ENCODE measurements at regions not wholly inside any gene's neighbourhood (a gene's known extent, or its start where the extent isn't known, plus 50 kb on each side); places are given as distances from the start of the nearest gene placed in this dataset.
"Not testable (repeated sequence)": the region's sequence is repeated elsewhere in the genome, so short reads cannot be mapped to it uniquely, and the experiment has no call there.

GRCh38 chrX:34813618-34814017, 129.0 kb upstream of the FAM47B start:
- TF ChIP-seq POLR2AphosphoS5 (IDR thresholded peaks at IDR 0.05; ENCODE audit: low read depth) (no peak), GABPA (IDR thresholded peaks at IDR 0.05; ENCODE audit: low read depth) (no peak), SPI1 (IDR thresholded peaks at IDR 0.05; ENCODE audit: borderline replicate concordance, low read depth) (no peak)
- TF ChIP-seq, protein P1, sequence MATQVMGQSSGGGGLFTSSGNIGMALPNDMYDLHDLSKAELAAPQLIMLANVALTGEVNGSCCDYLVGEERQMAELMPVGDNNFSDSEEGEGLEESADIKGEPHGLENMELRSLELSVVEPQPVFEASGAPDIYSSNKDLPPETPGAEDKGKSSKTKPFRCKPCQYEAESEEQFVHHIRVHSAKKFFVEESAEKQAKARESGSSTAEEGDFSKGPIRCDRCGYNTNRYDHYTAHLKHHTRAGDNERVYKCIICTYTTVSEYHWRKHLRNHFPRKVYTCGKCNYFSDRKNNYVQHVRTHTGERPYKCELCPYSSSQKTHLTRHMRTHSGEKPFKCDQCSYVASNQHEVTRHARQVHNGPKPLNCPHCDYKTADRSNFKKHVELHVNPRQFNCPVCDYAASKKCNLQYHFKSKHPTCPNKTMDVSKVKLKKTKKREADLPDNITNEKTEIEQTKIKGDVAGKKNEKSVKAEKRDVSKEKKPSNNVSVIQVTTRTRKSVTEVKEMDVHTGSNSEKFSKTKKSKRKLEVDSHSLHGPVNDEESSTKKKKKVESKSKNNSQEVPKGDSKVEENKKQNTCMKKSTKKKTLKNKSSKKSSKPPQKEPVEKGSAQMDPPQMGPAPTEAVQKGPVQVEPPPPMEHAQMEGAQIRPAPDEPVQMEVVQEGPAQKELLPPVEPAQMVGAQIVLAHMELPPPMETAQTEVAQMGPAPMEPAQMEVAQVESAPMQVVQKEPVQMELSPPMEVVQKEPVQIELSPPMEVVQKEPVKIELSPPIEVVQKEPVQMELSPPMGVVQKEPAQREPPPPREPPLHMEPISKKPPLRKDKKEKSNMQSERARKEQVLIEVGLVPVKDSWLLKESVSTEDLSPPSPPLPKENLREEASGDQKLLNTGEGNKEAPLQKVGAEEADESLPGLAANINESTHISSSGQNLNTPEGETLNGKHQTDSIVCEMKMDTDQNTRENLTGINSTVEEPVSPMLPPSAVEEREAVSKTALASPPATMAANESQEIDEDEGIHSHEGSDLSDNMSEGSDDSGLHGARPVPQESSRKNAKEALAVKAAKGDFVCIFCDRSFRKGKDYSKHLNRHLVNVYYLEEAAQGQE (IDR thresholded peaks at IDR 0.05; ENCODE audit: insufficient replicate concordance, low read depth), result no peak
- TF ChIP-seq, protein P2, sequence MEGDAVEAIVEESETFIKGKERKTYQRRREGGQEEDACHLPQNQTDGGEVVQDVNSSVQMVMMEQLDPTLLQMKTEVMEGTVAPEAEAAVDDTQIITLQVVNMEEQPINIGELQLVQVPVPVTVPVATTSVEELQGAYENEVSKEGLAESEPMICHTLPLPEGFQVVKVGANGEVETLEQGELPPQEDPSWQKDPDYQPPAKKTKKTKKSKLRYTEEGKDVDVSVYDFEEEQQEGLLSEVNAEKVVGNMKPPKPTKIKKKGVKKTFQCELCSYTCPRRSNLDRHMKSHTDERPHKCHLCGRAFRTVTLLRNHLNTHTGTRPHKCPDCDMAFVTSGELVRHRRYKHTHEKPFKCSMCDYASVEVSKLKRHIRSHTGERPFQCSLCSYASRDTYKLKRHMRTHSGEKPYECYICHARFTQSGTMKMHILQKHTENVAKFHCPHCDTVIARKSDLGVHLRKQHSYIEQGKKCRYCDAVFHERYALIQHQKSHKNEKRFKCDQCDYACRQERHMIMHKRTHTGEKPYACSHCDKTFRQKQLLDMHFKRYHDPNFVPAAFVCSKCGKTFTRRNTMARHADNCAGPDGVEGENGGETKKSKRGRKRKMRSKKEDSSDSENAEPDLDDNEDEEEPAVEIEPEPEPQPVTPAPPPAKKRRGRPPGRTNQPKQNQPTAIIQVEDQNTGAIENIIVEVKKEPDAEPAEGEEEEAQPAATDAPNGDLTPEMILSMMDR (IDR thresholded peaks at IDR 0.05; ENCODE audit: insufficient read depth, low read length), result no peak
- H3K4me3 ChIP-seq (replicated peaks; ENCODE audit: insufficient read depth, low read length), result no peak overlapping the region
- no peaks in the 10 kb centered on the region for H3K27me3 ChIP-seq (ENCODE audit: insufficient read depth, poor library complexity, severe bottlenecking)
- no peak for DNase-seq (ENCODE audit: low read depth in 1 of 2, low spot score in 1 of 2)
- H3K27ac ChIP-seq (replicated peaks), result no peak overlapping the region

- TF ChIP-seq POLR2AphosphoS5 (IDR thresholded peaks at IDR 0.05; ENCODE audit: low read depth), result no peak
- TF ChIP-seq, protein P1 (IDR thresholded peaks at IDR 0.05; ENCODE audit: insufficient replicate concordance, low read depth), result no peak
- TF ChIP-seq GABPA (IDR thresholded peaks at IDR 0.05; ENCODE audit: low read depth), result no peak
- TF ChIP-seq SPI1 (IDR thresholded peaks at IDR 0.05; ENCODE audit: borderline replicate concordance, low read depth), result no peak
- Histone ChIP-seq H3K27ac (replicated peaks) (no peak overlapping the region), H3K4me3 (replicated peaks; ENCODE audit: insufficient read depth, low read length) (no peak overlapping the region), H3K27me3 (ENCODE audit: insufficient read depth, poor library complexity, severe bottlenecking) (no peaks in the 10 kb centered on the region)
- DNase-seq (ENCODE audit: low read depth in 1 of 2, low spot score in 1 of 2), result no peak
Measured at GRCh38 chrX:34826964-34827363, 115.6 kb upstream of the FAM47B start.

DNA sequence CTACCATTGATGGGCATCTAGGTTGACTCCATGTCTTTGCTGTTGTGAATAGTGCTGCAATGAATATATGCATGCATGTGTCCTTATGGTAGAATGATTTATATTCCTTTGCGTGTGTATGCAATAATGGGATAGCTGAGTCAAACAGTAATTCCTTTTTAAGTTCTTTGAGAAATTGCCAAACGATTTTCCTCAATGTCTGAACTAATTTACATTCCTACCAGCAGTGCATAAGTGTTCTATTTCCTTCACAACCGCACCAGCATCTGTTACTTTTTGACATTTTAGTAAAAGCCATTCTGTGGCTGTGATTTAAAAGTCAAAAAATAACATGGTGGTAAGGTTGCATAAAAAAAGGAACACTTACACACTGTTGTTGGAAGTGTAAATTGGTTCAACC, 103.1 kb upstream of the FAM47B start:
- no peak for DNase-seq (ENCODE audit: low read depth in 1 of 2, low spot score in 1 of 2)
- no peak for TF ChIP-seq POLR2AphosphoS5 (IDR thresholded peaks at IDR 0.05; ENCODE audit: low read depth)
- TF ChIP-seq, protein P2 (IDR thresholded peaks at IDR 0.05; ENCODE audit: insufficient read depth, low read length), result no peak
- TF ChIP-seq SPI1 (IDR thresholded peaks at IDR 0.05; ENCODE audit: borderline replicate concordance, low read depth), result no peak
- TF ChIP-seq GABPA (IDR thresholded peaks at IDR 0.05; ENCODE audit: low read depth), result no peak
- TF ChIP-seq, protein P1 (IDR thresholded peaks at IDR 0.05; ENCODE audit: insufficient replicate concordance, low read depth), result no peak
- Histone ChIP-seq H3K27me3 (ENCODE audit: insufficient read depth, poor library complexity, severe bottlenecking) (no peaks in the 10 kb centered on the region), H3K27ac (replicated peaks) (no peak overlapping the region), H3K4me3 (replicated peaks; ENCODE audit: insufficient read depth, low read length) (no peak overlapping the region)

GRCh38 chrX:34841205-34841604, 101.4 kb upstream of the FAM47B start:
- H3K27me3 ChIP-seq (ENCODE audit: insufficient read depth, poor library complexity, severe bottlenecking); DNase-seq (ENCODE audit: low read depth in 1 of 2, low spot score in 1 of 2); H3K27ac ChIP-seq (replicated peaks); H3K4me3 ChIP-seq (replicated peaks; ENCODE audit: insufficient read depth, low read length): not testable (repeated sequence)

All from HL-60 (cell line).